ENCODE measurements at regions not wholly inside any gene's neighbourhood (a gene's known extent, or its start where the extent isn't known, plus 50 kb on each side); places are given as distances from the start of the nearest gene placed in this dataset.

GRCh38 chr15:91530956-91531582 lies 322.4 kb upstream of the SLCO3A1 start:
- TF ChIP-seq TAF1 (IDR thresholded peaks at IDR 0.05; ENCODE audit: low read depth) (no peak), NFIC (IDR thresholded peaks at IDR 0.05) (no peak), CEBPB (IDR thresholded peaks at IDR 0.05) (no peak), REST (IDR thresholded peaks at IDR 0.05; ENCODE audit: low read depth) (no peak), FOXM1 (IDR thresholded peaks at IDR 0.05; ENCODE audit: borderline replicate concordance, low read depth) (no peak), TCF12 (IDR thresholded peaks at IDR 0.05; ENCODE audit: low read depth) (no peak), EP300 (IDR thresholded peaks at IDR 0.05; ENCODE audit: borderline replicate concordance) (no peak), USF1 (IDR thresholded peaks at IDR 0.05) (no peak), CREB1 (IDR thresholded peaks at IDR 0.05; ENCODE audit: low read depth) (no peak), RAD21 (IDR thresholded peaks at IDR 0.05; ENCODE audit: low read depth) (no peak), ZBTB7A (IDR thresholded peaks at IDR 0.05; ENCODE audit: low read depth) (no peak), MAX (IDR thresholded peaks at IDR 0.05) (no peak), YY1 (IDR thresholded peaks at IDR 0.05; ENCODE audit: low read depth) (no peak), EGR1 (IDR thresholded peaks at IDR 0.05) (no peak), TEAD4 (IDR thresholded peaks at IDR 0.05) (no peak)

GRCh38 chr15:91534235-91534634 lies 319.3 kb upstream of the SLCO3A1 start:
- no peak for TF ChIP-seq TCF12 (IDR thresholded peaks at IDR 0.05; ENCODE audit: low read depth)

GRCh38 chr15:91534976-91535375 lies 318.5 kb upstream of the SLCO3A1 start:
- TF ChIP-seq FOXM1 (IDR thresholded peaks at IDR 0.05; ENCODE audit: borderline replicate concordance, low read depth), result no peak
- no peak for TF ChIP-seq REST (IDR thresholded peaks at IDR 0.05; ENCODE audit: low read depth)
- no peak for TF ChIP-seq TAF1 (IDR thresholded peaks at IDR 0.05; ENCODE audit: low read depth)
- no peak for TF ChIP-seq USF1 (IDR thresholded peaks at IDR 0.05)
- no peak for TF ChIP-seq YY1 (IDR thresholded peaks at IDR 0.05; ENCODE audit: low read depth)
- no peak for TF ChIP-seq MAX (IDR thresholded peaks at IDR 0.05)
- no peak for TF ChIP-seq EGR1 (IDR thresholded peaks at IDR 0.05)

GRCh38 chr15:91535856-91536500 lies 317.5 kb upstream of the SLCO3A1 start:
- TF ChIP-seq USF1 (IDR thresholded peaks at IDR 0.05) (no peak), MAX (IDR thresholded peaks at IDR 0.05) (no peak), TEAD4 (IDR thresholded peaks at IDR 0.05) (no peak), FOXM1 (IDR thresholded peaks at IDR 0.05; ENCODE audit: borderline replicate concordance, low read depth) (no peak), RAD21 (IDR thresholded peaks at IDR 0.05; ENCODE audit: low read depth) (no peak), NFIC (IDR thresholded peaks at IDR 0.05) (no peak), ZBTB7A (IDR thresholded peaks at IDR 0.05; ENCODE audit: low read depth) (no peak), CREB1 (IDR thresholded peaks at IDR 0.05; ENCODE audit: low read depth) (no peak), REST (IDR thresholded peaks at IDR 0.05; ENCODE audit: low read depth) (no peak), CEBPB (IDR thresholded peaks at IDR 0.05) (no peak), TAF1 (IDR thresholded peaks at IDR 0.05; ENCODE audit: low read depth) (no peak), EP300 (IDR thresholded peaks at IDR 0.05; ENCODE audit: borderline replicate concordance) (no peak), YY1 (IDR thresholded peaks at IDR 0.05; ENCODE audit: low read depth) (no peak), TCF12 (IDR thresholded peaks at IDR 0.05; ENCODE audit: low read depth) (no peak)
